SK-N-DZ (cell line): ENCODE measurements at regions not wholly inside any gene's neighbourhood (a gene's known extent, or its start where the extent isn't known, plus 50 kb on each side); places are given as distances from the start of the nearest gene placed in this dataset.
A peak's percentile ranks its signal among the peaks of the same experiment; 100 is the strongest.

ENCODE experiments used
- DNase-seq: peaks from one replicate; pipeline ENCODE4 v3.0.0-alpha.2; 2015; ENCODE audit warnings: low spot score

GRCh38 chr11:15616130-15617105, 501.7 kb downstream of the INSC start:
- DNase-seq, result peak; percentile 11

DNA sequence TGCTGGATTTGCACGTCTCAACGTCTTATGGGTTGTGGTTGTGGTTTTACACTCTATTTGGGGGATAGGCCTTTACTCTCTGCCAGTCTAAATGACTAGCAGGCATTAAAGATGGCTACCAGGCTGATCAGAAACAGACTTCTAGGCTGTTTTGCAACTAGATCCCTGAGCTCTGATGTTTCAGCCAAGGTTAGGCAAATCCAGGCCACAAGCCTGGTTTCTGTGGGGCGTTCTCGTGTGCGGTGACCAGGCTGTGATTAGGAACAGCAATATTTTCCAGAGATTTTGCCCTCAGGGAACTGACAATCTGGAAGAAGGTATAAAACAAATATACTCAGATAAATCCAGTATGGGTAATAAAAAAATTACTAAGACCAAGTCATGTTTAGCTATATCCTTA, 502.4 kb downstream of the INSC start:
- DNase-seq, result no peak

DNA sequence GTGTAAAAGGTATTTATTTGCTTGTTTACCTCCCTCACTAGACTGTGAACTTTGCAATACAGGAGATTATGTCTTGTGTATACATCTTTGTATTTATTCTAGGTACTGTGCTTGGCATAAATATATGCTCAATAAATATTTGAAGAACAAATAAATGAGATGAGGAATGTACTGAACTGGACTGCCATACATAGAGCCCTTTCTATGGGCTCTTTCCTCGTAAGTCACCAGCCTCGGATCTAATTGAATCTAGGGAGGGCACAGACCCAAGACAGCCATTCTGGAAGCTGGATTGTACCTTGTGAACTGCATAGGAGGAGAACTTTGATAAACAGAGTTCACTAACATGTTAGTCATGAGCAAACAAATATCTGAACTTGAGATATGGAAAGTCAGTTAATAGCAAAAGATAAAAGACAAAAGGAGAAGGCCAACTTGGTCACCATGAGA, 503.9 kb downstream of the INSC start:
- no peak for DNase-seq

DNA sequence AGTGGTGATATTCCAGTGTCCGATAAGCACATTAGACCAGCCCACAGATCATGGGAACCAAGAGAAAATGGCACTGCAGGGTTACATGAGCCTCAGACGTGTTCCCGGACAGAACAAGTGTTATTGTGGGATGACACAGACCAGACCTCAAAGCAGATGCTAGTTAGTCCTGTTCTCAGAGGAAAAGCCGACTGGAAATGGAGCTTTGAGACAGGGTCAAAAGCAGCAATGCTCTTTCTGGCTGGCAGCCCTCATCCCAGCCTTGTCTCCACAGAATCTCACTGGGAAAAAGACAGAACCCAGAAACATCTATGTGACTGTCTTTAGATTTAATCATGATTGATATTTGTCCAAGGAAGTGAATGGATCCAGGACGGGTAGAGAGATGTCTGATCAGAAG, 506.8 kb downstream of the INSC start:
- DNase-seq, result peak; percentile 90

GRCh38 chr11:15622231-15622890, 507.6 kb downstream of the INSC start:
- DNase-seq, result peak; percentile 6

GRCh38 chr11:15624701-15625100, 510.0 kb downstream of the INSC start:
- DNase-seq, result no peak

GRCh38 chr11:15625691-15626090, 511.0 kb downstream of the INSC start:
- DNase-seq, result no peak

DNA sequence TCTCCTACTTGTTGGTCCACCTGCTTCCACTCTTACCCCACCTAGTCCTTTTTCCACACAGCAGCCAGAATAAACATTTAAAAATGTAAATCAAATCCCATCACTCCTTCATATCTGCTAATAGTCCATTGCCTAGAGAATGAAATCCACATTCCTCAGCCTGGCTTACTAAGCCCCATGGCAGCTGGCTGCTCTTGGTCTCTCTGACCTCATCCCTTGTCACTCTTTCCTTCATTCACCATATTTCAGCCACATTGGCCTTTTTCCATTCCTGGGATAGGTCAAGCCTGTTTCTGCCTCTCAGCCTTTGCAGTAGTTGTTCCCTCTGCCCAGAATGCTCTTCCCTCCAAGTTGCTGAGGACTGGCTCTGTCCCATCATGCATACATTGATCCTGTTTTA, 512.8 kb downstream of the INSC start:
- no peak for DNase-seq

DNA sequence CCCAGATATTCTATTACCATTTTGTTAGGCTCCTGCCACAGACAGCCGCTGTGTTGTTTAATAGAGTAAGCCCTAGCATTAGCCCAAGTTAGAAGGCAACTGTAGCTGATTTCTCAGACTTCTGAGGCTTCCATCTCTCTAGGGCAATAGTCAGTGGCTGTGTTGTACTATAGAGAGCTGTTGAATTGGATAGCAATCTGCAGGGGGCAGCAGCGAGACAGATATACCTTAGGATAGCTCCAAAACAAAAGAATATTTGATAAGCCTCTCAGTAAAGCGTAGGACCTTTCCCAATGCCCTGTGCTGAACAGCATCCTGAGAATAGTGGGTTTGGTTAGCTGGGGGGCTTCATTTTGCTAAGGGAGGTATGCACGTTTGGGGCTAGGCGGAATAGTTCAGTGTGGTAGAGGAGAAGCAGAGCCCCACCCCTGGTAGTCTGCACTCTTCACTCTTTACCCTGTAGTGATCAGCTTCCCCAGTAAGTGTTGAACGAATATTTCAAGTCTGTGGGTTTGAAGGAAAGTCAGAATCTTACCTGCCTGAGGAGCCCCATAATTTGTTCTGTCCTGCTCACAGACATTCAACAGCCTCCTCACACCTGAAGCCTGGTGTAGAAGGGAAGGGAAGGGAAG, 515.1 kb downstream of the INSC start:
- DNase-seq, result no peak

DNA sequence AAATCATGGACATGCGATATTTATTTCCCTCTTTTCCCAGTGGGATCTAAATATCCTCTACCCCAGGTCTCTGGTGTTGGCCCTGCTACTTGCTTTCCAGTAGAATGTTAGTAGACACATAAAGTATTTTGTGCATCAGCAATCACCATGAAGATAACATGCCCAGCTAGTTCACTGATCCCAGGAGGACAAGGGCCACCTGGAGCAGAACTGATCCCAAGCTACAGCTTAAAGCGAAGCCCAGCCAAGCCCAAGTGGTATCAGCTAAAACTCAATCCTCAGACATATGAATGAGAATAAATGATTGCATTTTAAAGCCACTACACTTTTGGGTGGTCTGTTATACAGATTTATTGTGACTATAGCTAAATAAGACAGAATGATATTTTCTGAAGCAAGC, 516.2 kb downstream of the INSC start:
- DNase-seq, result no peak

GRCh38 chr11:15635521-15635920, 520.8 kb downstream of the INSC start:
- no peak for DNase-seq

- DNase-seq, result no peak
Observed at GRCh38 chr11:15636521-15637089, 521.9 kb downstream of the INSC start.

- no peak for DNase-seq
Observed at GRCh38 chr11:15638386-15638787, 523.7 kb downstream of the INSC start.

GRCh38 chr11:15640318-15640717, 525.6 kb downstream of the INSC start:
- DNase-seq, result no peak

- no peak for DNase-seq
Observed at GRCh38 chr11:15641271-15642045, 526.7 kb downstream of the INSC start.

GRCh38 chr11:15645201-15645600, 530.5 kb downstream of the INSC start:
- DNase-seq, result no peak

DNA sequence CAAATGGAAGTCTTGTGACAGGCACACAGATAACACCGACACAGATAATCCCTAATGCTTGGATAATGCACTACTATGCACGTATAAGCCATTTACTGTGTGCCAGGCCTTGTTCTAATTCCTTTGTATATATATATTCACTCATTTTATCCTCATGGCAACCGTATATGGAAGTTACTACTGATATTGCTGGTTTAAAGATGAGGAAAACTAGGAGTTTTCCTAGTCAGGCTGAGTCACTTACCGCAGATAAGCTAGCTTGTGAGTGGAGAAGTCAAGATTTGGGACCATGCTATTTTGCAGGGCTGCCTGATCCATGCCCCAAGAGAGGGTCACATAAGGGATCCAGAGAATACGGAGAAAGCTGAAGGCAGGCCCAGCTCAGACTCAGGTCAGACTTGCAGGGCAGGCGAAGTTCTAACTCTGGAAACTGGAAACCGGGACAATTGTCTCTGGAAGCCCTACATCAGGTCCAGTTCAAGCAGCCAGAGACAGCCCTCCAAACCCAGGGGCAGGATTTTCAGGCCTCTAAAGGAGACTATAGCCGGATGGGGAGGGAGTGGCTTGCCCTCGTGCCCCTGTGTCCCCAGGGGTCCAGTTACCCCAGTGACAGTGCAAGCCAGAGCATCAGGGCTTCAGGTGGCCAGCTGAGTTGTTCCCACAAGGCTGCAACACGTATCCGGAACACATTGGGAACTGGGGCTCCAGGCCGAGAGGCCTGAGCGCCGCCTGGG, 534.8 kb downstream of the INSC start:
- DNase-seq, result peak; percentile 7

DNA sequence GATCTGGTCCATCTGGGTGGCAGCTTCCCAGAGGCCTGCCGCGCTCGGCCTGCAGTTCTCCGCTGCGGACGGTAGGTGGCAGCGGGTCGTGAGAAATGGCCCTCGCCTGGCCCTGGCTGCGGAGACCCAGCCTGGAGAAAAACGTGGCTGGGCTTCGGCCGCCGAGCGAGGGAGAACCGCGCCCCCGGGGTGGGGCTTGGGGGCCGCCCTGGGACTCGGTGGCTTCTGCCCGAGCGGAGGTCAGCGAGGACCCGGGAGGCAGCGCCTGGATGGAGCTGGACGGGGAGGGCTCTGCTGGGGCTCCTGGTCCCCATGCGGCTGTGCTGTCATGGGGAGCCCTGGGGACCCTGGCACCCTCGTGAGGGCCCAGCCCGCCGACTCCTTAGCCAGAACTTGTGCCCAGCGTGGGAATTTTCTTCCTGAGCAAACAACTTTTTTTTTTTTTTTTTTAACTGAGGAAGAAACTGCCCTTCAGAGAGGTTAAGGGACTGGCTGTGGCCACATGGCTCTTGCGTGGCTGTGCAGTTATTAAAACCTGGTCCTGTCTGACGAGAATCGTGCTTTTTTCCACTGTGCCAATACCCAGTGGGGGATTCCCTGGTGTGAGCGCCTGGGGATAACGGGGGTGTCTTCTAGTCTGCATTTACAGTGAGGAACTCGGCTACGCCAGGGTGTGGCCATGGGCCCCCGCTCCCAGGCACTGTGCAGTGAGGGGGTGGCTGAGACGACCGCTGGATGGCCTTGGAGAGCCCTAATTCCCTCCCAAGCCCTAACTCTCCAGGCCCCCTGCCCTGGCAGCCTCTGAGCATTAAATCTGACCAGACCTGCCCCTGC, 535.6 kb downstream of the INSC start:
- DNase-seq, result peak; percentile 87

- DNase-seq, result no peak
Observed at GRCh38 chr11:15651033-15651432, 536.3 kb downstream of the INSC start.

DNA sequence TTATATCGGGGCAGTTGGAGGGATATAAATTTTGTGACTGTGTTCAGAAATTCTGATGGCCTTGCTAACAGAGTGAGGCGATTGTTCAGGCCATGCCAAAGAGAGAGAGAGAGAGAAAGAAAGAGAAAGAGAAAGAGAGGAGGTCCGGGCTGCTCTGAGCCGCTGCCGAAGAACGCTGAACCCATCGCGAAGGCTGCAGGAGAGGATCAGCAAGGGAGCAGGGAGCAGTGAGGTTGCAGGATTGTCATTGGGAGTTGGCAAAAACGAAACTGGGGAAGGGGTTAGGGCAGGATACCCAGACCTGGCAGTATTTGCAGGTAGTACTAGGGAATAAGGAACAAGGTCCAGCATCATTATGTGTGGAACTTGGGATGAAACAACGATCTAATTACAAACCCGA, 537.1 kb downstream of the INSC start:
- no peak for DNase-seq
